GM12872 (cell line): ENCODE measurements at regions not wholly inside any gene's neighbourhood (a gene's known extent, or its start where the extent isn't known, plus 50 kb on each side); places are given as distances from the start of the nearest gene placed in this dataset.

Source experiments
- CTCF ChIP-seq: IDR thresholded peaks from 3 replicates; pipeline ENCODE4 v1.5.1; 2011; ENCODE audit warnings: low read depth, mild to moderate bottlenecking, low read length, moderate library complexity; ENCODE audit not compliant: insufficient read depth

GRCh38 chr2:129866391-129866790, 113.1 kb upstream of the RAB6C start:
- TF ChIP-seq CTCF, result no peak

- TF ChIP-seq CTCF, result no peak
Observed at GRCh38 chr2:129868151-129868550, 111.3 kb upstream of the RAB6C start.

GRCh38 chr2:129870685-129871241, 108.7 kb upstream of the RAB6C start:
- no peak for TF ChIP-seq CTCF

- TF ChIP-seq CTCF, result no peak
Observed at GRCh38 chr2:129872446-129872845, 107.0 kb upstream of the RAB6C start.

GRCh38 chr2:129876541-129876940, 102.9 kb upstream of the RAB6C start:
- no peak for TF ChIP-seq CTCF

GRCh38 chr2:129877289-129877741, 102.2 kb upstream of the RAB6C start:
- TF ChIP-seq CTCF, result no peak

- no peak for TF ChIP-seq CTCF
Observed at GRCh38 chr2:129877795-129878775, 101.4 kb upstream of the RAB6C start.
